ENCODE measurements at regions not wholly inside any gene's neighbourhood (a gene's known extent, or its start where the extent isn't known, plus 50 kb on each side); places are given as distances from the start of the nearest gene placed in this dataset.
A peak's percentile ranks its signal among the peaks of the same experiment; 100 is the strongest.

DNA sequence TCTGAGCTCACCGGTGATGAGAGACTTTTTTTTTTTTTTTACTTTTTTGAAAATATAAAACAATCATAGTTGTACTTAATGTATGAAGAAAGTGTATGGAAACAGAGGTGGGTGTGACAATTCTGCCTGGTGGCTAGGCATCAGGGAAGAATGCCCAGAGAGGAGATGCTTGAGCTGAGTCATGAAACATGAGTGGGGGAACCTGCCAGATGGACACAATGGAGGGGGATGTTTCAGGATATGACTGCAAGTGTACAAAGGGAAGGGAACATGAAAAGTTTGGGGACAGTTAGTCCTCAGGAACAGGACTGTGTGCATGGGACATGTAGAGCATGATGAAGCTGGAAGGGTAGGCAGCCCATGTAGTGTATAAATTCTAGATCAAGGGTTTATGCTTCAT lies 274.2 kb upstream of the E2F7 start:
- no peak overlapping the region for H3K4me3 ChIP-seq (ENCODE audit: low read depth, low read length)
- DNase-seq (ENCODE audit: low read depth): no peak

DNA sequence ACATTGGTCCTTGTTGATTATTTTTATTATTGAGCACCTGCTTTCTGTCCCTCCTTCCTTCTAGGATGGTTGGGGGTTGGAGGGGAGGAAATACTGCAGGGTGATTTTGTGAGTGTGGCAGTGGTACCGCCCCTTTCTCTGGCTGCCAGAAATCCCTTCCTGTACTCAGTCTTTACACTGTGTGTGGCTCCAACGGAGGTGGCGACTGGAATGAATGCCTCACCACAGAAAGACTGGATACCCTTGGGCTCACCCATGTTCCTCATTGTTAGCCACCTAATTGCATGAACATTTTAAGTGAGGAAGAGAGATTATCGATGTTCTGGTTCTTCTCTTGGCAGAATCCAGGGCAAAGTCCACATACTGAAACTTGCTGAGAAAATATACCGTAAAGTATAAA lies 272.0 kb upstream of the E2F7 start:
- no peak for DNase-seq (ENCODE audit: low read depth)
- no peak overlapping the region for H3K4me3 ChIP-seq (ENCODE audit: low read depth, low read length)

DNA sequence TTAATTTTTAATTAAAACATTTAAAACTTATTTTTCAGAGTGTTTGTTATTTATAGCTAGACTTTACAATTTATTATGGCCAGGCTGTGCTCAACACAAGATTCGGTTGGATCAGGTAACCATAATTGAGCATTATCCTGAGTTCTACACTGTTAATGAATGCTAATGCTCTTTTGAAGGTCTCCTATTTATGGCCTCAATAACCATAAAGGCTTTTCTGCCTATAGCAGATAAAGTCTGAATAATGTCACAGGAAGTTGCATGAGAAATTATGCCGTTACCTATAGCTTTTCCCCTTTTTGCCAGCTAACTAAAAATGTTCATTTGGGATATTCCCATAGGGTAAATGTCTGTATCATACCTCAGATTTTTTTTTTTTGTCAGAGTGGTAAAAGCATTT lies 269.4 kb upstream of the E2F7 start:
- DNase-seq (ENCODE audit: low read depth): no peak
- no peak overlapping the region for H3K4me3 ChIP-seq (ENCODE audit: low read depth, low read length)

DNA sequence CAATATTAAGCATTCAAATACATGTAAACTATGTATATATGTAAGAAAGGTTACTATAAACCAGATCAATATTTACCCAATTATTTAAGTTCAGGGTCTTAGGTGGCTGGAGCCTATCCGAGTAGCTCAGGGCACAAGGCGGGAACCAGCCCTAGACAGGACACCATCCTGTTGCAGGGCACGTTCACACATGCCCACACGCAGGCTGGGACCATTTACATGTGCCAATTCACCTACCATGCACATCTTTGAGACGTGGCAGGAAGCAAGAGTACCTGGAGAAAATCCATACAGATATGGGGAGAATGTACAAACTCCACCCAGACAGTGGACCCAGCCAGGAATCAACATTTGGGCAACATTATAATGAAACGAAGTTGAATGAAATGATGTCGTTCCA lies 263.0 kb upstream of the E2F7 start:
- H3K4me3 ChIP-seq (ENCODE audit: low read depth, low read length): no peak overlapping the region
- no peak for DNase-seq (ENCODE audit: low read depth)

DNA sequence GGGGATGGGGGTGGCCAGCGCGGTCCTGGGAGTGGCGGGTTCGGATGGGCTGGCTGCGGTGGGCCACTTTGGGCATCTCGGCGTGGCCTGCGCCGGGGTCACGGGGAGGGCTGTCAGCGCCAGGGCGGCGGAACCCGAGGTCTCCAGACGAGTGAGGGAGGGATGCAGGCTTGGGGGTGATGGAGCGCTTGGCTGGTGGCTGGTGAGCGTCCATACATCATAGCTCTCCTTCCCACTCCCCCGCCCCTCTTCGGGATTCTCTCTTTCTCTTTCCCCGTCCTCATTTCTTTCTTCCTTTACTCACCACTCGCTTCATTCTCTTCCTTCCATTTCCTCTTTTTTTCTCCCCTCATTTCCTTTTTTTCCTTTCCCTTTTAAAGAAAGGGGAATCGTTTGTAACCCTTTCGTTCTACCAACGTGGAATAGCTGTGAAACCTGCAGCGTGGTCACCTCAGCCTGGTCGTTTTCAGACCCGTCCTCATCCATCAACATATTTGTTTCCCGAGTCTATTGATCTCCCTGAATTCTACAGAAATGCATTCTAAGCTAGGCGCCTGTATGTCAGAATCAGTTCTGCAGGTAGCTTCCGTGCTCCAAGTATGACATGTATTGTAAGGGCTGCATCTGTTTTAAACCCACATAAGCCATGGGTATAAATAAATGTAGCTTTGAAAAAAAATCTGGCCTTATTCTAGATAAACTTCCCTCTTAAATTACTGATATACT lies 260.3 kb upstream of the E2F7 start:
- DNase-seq (ENCODE audit: low read depth): no peak
- H3K4me3 ChIP-seq (ENCODE audit: low read depth, low read length): peak overlapping the region; percentile 75

DNA sequence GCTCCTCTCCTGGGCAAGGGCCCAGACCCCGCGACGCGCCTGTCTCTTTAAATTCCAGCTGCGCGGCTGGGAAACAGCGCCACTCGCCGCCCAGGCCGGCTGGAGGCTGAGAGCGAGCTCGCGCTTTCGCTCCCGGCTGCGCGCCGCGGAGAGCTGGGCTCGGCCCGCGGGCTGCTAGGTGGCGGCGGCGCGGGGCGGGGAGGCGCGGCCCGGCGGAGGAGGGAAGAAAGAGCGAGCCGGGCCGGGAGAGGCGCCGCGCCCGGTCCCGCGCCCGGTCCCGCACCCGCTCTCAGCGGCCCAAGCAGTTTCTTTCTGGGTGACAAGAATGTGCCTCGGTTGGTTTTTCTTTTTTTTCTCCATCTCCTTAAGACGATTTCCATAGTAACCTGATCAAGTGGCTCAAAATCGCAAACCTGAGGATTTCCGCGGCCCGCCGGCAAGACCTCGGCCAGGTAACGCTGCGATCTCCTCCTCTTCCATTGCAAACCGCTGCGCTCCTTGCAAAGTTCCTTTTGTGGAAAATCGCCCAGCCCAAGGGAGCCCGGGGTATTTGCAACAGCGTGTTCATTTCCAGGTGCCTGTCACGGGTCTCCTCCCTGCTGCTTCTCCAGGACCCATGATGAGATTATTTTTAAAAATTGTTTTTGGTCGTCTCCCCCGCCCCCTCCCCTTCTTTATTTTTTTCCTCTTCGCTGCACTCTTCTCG lies 259.5 kb upstream of the E2F7 start:
- peak overlapping the region; percentile 75 for H3K4me3 ChIP-seq (ENCODE audit: low read depth, low read length)

DNA sequence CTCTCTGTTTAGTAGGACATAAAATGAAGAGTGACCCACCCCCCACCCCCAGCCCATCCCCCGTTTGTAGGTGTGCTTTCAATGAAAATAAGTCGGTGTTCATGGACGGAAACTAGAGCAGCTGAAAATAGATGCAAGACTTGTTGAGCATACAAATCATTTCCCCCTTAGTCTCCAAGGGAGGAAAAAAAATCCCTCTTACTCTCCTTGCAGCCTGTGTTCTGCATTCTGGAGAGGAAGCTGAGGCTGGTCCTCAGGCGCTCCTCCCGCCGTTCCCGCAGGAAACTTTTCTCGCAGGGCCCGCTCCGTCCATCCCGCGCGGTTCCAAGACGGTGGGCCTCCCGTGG lies 259.0 kb upstream of the E2F7 start:
- DNase-seq (ENCODE audit: low read depth): no peak
- H3K4me3 ChIP-seq (ENCODE audit: low read depth, low read length): peak overlapping the region; percentile 75

More for the DNA sequence above, 259.5 kb upstream of the E2F7 start:
- DNase-seq (ENCODE audit: low read depth): peak; percentile 25

DNA sequence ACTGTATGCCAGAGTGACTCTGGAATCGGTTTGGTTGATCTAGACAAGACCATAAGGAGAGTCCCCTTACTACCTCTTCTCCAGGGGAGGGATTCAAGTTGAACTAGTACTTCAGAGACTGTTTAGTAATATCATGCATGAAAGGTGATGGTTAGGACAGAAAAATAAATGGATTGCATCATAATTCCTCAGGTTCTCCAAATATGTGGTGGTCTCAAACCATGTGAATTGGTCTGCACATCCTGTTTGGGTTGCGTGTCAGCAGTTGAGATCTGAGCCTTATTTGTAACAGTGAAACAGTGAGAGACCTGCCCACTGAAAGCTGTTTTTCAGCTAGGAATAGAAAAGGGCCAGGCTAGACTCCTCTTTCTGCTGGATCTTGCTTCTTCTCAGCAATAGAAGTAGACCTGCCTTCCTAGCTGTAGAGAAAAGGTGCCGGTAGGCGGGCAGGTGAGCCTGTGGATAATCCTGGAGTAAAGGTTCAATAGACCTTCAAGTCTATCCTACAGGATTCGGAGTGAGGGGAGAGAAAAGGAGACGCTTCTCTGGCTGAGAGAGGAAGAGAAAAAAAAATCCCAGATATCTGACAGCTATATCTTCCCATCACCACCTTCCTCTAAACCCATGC lies 258.5 kb upstream of the E2F7 start:
- no peak overlapping the region for H3K4me3 ChIP-seq (ENCODE audit: low read depth, low read length)

DNA sequence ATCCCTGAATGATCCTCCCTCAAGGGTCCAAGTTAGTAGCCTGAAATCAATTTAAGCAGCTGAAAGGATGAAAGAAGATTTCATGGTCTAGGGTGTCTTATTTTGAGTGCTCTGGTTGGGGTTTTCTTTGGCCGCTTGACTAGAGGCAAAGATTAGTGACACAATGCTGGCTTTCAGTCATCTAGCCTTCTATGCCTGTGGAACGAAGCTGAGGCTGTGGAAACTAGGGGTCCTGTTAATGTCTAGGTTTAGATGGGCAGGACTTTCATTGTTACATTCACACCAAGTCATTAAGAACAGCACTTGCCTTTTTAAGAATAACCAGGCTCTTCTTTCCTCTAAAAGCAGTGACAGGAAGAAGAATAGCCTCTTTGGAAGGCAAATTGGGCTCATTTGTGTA lies 253.8 kb upstream of the E2F7 start:
- H3K4me3 ChIP-seq (ENCODE audit: low read depth, low read length): no peak overlapping the region
- DNase-seq (ENCODE audit: low read depth): no peak

More for the DNA sequence above, 258.5 kb upstream of the E2F7 start:
- no peak for DNase-seq (ENCODE audit: low read depth)

DNA sequence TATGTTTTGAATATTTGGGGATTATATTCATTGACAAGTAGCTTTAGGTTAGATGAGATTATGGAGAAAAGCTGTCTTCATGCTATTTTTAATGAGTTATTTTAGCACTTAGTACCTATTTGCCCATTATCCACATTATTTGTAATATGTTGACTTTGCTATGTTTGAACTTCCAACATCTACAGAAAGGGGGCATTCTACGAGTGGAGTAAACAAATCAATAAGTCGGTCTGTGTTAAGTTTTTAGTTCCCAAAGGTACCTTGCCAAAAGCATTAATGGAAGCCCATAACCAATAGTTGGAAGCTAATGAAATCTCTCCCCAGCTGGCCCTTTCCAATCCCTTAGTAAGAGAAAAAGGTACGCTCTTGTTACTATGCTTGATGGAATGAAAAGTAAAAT lies 250.0 kb upstream of the E2F7 start:
- no peak for DNase-seq (ENCODE audit: low read depth)
- H3K4me3 ChIP-seq (ENCODE audit: low read depth, low read length): no peak overlapping the region

DNA sequence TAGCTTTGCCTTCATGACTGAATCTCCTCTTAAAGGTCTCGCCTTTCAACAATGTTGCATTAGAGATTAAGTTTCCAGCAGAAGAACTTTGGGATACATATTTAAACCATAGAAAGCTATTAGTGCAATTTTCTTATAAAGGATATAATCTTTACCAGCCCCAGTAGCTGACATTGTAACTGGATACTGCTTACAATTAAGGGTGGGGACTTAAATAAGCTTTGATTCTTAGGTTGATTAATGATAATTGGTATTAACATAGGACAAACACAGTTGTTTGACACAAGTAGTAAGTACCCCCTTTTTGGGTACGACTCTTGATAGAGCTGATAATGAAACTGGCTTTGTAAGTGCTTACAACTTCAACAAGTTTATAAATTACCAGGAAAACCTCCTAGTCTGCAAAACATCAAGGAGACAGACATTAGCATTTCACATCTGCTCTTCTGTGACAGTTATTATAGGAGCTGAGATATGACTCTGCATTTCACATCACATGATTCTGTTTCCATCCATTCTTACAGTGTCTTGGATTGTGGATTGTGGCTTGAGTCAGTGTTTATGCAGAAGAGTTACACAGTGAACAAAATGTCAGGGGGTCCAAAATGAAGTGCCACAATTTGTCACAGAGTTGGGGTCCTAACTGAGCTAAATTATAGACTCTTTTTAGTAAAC lies 249.1 kb upstream of the E2F7 start:
- H3K4me3 ChIP-seq (ENCODE audit: low read depth, low read length): no peak overlapping the region
- DNase-seq (ENCODE audit: low read depth): no peak

DNA sequence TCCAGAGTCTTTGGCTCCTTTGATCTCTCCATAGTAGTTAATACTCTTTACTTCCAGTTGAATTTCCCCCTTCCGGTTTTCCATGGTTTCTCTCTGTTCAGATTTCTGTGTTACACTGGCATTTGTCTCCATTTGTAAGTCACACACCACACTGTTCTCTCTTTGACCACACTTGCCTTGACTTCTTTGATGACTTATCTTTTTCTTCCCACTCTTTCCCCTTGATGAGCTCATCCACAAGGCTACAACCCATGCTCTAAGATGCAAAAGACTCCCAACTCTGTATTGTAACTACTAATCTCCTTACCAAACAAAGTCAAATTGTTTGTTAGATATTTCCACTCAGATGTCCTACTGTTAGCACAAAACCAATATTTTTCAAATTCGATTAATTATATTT lies 242.7 kb upstream of the E2F7 start:
- no peak for DNase-seq (ENCODE audit: low read depth)
- H3K4me3 ChIP-seq (ENCODE audit: low read depth, low read length): no peak overlapping the region

DNA sequence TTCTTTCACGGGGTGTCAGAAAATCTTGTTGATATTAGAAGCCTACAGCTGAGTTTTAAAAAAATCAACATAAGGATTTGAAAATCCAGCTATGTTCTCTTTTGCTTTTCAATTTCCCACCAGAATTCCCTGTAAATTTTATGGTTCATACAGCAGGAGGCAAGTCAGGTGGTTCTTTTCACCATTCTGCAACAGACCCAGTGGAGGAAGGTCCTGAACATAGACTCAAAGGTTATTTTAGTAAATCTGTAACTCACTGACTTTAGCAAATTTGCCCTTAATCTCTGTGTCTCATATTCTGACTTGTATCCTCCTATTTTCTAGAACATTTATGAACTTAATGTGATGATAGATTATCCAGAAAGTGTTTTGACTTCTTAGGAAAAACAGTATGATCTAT lies 235.4 kb upstream of the E2F7 start:
- DNase-seq (ENCODE audit: low read depth): no peak
- no peak overlapping the region for H3K4me3 ChIP-seq (ENCODE audit: low read depth, low read length)

DNA sequence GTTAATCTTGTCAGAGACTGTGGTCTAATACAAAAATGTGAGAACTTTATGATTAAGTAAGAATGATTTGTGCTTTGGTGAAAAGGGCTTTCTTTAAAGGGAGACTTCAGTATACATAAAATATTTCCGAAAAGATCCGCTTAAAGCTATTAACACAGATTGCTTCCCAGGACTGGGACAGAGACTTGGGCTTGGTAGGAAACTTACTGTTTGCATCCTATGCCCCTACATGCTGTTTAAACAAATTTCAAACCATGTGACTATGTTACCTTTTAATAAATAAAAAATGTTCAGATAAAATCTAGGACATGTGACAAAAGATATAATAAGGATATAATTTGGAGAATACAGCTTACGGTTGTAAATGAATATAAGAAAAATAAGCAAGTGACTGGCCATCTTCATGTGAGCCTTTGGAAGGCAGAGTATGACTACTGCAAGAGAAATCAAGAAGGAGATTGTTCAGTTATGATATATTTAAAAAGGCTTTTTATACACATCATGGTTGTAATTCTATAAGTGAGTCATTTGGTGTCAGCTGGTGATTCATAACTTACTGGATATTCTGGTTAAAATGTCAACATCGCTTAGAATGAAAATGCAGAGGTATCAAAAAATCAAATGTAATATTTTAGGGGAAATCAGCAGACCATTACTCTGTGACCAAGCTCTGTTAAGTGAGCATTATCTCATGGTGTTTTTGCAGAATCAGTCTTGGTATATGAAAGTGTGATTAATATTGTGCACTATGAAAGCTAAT lies 234.7 kb upstream of the E2F7 start:
- no peak overlapping the region for H3K4me3 ChIP-seq (ENCODE audit: low read depth, low read length)
- DNase-seq (ENCODE audit: low read depth): peak; percentile 43

DNA sequence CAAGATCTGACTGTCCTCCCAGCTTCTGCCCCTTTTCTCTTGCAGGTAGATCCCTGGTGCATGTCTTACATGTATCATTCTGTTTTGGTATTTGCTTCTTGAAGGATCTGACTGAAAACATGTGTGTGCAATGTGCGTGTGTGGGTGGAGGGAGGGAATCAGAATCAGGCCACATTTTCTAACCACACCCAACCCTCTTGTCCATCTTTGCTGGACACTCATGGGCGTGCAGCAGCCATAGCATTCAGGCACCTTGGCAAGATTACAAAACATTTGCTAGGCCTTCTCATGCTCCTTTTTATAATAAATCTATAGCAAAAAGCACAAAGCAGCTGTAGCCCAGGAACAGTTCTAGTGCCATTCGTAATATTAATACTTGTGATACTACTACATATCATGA lies 233.6 kb upstream of the E2F7 start:
- no peak overlapping the region for H3K4me3 ChIP-seq (ENCODE audit: low read depth, low read length)
- no peak for DNase-seq (ENCODE audit: low read depth)

DNA sequence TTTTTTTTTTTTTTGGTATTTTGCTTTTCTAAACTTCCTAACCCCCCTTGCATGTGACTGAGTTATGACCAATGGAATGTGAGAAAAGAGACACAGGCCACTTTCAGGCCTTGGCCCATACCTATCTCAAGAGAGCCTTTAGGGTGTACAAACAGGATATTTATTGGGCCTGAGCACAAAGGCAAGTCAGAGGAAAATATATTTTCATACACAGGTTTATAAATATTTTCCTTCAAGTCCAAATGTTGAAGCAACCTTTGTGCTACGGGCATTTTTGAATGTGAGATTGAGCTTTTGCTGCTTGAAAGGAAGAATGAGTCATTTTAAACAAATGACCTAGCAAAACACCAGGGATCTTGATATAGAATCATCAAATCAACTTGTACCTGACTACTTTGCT lies 228.6 kb upstream of the E2F7 start:
- H3K4me3 ChIP-seq (ENCODE audit: low read depth, low read length): no peak overlapping the region

DNA sequence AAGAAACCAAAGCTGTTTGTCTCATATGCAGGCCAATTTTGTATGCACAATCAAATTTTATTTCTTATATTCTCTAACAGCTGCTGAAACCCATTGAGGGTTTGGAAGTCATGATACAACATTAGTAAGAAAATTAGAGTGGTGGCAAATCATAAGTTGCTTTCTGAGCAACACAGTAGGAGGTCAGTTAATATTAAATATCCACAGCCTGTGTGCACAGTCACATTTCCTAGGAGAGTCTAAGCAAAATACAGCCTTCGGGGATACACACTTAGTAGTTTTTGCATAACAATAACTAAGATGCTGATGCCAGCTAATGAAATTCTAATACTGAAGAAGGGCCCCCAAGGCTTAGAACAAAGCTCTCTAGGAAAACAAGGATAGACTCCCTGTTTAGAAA lies 209.6 kb upstream of the E2F7 start:
- no peak for DNase-seq (ENCODE audit: low read depth)
- no peak overlapping the region for H3K4me3 ChIP-seq (ENCODE audit: low read depth, low read length)

More for the DNA sequence above, 228.6 kb upstream of the E2F7 start:
- no peak for DNase-seq (ENCODE audit: low read depth)

DNA sequence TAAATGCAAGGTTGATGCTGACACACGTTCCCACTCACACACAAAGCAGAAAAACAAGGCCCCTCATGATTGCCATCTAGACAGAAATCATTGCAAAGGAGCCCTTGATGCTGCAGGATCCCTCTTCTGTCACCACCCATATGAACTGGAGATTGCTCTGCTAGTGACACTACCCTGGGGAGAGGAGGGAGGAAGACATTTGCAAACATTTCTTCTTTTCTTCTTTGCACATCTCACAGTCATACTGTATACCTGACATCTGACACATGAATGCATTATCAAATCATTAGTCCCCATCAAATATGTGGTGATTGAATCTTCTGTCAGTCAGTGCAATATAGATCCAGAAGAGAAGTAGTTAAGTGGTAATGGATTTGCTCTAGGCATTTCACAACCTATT lies 208.5 kb upstream of the E2F7 start:
- no peak overlapping the region for H3K4me3 ChIP-seq (ENCODE audit: low read depth, low read length)
- no peak for DNase-seq (ENCODE audit: low read depth)

DNA sequence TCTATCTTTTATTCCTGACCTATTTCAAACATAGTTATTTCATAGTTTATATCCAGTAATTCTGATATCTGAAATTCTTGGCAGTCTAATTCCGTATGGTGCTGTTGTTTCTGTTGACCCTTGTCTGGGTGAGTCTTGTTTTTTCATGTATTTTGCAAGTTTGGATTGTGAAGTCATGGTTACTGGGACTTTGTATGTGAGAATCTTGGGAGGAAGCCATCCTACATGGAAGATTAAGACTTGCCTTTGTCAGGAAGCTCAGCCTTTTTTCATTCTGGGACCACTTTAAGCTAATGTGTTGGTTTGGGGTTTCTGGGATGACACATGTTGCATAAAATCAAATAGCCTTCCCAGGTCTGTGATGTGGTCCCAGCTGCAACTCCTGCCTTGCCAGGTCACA lies 191.6 kb upstream of the E2F7 start:
- no peak for DNase-seq (ENCODE audit: low read depth)
- no peak overlapping the region for H3K4me3 ChIP-seq (ENCODE audit: low read depth, low read length)

DNA sequence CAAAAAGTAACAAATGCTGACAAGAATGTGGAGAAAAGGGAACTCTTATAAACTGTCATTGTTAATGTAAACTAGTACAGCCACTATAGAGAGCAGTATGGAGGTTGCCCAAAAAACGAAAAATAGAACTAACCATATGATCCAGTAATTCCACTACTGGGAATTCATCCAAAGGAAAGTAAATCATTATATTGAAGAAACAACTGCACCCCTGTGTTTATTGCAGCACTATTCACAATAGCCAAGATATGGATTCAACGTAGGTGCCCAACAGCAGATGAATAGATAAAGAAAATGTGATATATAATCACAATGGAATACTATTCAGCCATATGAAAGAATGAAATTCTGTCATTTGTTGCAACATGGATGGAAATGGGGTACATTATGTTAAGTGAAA lies 188.0 kb upstream of the E2F7 start:
- DNase-seq (ENCODE audit: low read depth): no peak
- H3K4me3 ChIP-seq (ENCODE audit: low read depth, low read length): no peak overlapping the region
